ENCODE measurements at regions not wholly inside any gene's neighbourhood (a gene's known extent, or its start where the extent isn't known, plus 50 kb on each side); places are given as distances from the start of the nearest gene placed in this dataset.

DNA sequence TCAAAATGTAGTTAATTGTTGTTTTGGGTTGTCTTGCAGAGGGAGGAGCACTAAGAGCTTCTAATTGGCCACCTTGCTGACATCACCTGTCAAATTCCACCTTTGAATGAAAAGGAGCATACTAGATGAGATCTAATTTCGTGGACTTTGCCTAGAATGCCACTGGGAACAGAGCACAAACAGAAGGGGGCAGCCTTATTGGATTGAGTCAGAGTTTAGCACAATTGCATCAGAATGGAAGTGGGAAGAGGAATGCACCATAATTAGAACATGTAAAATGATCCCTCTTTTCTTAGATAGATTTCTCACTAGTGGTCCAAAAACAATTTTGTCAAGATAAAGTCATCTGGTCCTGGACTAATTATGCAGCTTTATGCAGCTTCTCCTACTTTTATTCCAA is 1552.2 kb downstream of the PCDH9 start:
- TF ChIP-seq, protein P1, sequence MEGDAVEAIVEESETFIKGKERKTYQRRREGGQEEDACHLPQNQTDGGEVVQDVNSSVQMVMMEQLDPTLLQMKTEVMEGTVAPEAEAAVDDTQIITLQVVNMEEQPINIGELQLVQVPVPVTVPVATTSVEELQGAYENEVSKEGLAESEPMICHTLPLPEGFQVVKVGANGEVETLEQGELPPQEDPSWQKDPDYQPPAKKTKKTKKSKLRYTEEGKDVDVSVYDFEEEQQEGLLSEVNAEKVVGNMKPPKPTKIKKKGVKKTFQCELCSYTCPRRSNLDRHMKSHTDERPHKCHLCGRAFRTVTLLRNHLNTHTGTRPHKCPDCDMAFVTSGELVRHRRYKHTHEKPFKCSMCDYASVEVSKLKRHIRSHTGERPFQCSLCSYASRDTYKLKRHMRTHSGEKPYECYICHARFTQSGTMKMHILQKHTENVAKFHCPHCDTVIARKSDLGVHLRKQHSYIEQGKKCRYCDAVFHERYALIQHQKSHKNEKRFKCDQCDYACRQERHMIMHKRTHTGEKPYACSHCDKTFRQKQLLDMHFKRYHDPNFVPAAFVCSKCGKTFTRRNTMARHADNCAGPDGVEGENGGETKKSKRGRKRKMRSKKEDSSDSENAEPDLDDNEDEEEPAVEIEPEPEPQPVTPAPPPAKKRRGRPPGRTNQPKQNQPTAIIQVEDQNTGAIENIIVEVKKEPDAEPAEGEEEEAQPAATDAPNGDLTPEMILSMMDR (IDR thresholded peaks at IDR 0.05; ENCODE audit: insufficient read depth, low read depth, low read length), result no peak
- TF ChIP-seq EZH2 (IDR thresholded peaks at IDR 0.05; ENCODE audit: insufficient read depth, low read length), result no peak

Data from astrocyte (in vitro differentiated cells and primary cell).